ENCODE measurements at regions not wholly inside any gene's neighbourhood (a gene's known extent, or its start where the extent isn't known, plus 50 kb on each side); places are given as distances from the start of the nearest gene placed in this dataset.

DNA sequence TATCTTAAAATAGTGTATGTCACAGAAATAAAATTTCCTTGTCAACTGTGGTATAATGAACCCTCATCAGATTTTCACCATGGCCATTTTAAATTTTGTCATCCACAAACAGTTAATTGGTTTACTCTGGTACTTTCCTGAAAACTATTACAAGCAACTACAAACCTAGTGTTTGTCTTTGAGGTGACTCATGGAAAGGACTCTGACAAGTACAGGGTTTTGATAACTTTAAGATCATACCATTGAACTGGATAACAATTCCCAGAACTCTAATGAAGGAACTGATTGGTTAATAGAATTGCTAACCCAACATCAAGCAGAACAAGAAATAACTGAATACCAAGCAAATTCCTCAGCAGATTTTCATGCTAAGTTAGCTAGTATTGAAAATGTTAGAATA lies 237.7 kb upstream of the IPO5 start:
- intact Hi-C loops (cut with DNase I): no loop called here
- no peak for DNase-seq

DNA sequence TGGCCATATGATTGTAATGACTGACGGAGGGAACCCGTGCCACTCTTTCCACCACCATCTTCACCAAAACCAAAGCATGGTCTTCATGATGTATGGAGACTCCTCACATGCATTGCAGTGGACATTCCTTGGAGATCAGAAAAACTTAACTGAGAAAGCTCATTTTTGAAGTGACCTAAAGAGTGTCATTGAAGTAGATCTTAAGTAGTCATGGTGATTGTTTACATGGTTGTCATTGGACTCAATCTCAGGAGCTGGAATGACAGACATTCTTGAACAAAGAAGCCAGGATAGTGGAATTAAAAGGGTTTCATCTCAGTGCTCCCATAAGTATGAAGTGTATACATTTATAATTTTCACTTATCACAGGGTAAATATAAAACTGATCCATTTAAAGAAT lies 236.7 kb upstream of the IPO5 start:
- no peak for DNase-seq
- intact Hi-C loops (cut with DNase I): no loop called here

DNA sequence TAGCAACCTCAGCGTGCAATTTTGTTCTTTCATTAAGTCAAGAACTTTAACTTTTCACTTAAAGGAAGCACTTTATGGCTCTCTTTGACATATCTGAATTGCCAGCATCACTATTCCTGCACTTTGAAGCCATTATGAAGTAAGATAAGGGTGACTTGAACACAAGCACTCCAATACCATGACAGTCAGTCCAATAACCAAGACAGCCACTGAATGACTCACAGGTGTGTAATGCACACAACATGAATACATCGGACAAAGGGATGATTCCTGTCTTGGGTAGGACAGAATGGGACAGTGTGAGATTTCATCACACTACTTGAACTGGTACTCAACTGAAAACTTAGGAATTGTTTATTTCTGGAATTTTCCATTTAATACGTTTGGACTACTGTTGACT lies 233.7 kb upstream of the IPO5 start:
- intact Hi-C loops (cut with DNase I): no loop called here
- DNase-seq: no peak

DNA sequence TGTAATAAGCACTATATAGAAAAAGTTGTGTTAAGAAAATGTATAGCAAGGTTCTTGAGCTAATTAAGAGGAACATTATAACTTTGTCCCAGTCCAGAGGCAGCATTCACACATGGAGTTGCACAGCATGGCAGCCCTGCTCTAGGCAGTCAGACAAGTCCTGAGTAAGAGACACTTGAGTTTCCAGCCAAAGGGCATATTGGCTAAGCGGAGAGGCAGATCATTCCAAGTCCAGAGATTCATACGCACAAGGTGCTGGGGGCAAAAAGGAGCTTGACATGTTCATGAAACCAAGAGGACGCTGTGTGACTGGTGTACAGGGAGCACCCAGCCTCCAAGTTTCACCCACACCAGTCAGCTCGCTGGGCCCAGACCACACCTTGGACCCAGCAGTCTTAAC lies 232.6 kb upstream of the IPO5 start:
- DNase-seq: no peak
- intact Hi-C loops (cut with DNase I): no loop called here

DNA sequence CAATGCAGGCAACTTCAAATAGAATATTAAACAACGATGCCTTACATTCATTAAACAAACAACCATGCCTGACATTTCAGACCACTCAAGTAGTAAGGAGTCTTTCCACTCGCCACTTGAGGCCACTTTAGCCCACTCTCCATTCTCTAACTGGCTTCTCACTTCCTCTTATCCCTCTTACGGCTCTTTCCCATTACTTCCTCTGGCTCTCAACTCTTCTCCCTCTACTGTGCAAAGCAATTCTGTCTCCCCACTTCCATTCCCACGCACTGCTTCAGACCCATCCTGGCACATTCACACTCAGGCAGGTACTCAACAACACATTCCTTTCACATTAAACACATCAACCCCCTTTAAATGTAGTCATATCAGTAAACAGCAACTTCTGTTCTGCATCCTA lies 229.8 kb upstream of the IPO5 start:
- intact Hi-C loops (cut with DNase I): no loop called here
- DNase-seq: no peak

DNA sequence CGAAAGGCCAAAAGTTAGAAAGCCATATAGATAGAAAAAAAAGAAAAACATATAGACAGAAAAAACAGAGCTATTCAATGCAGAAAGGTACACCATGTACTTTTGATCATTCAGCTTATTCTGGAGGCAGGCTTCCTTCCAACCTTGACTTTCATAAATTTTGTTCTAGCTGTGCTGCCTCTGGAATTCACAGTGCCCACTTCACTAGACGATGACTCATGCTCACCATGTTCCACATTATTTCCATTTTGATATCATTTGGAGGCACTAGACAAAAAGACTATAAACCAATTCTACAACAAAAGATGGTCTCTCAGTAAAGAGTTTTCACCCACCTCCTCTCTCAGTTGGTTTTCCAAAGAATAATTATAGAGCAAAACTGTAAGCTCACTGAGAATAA lies 229.0 kb upstream of the IPO5 start:
- no peak for DNase-seq
- intact Hi-C loops (cut with DNase I): no loop called here

DNA sequence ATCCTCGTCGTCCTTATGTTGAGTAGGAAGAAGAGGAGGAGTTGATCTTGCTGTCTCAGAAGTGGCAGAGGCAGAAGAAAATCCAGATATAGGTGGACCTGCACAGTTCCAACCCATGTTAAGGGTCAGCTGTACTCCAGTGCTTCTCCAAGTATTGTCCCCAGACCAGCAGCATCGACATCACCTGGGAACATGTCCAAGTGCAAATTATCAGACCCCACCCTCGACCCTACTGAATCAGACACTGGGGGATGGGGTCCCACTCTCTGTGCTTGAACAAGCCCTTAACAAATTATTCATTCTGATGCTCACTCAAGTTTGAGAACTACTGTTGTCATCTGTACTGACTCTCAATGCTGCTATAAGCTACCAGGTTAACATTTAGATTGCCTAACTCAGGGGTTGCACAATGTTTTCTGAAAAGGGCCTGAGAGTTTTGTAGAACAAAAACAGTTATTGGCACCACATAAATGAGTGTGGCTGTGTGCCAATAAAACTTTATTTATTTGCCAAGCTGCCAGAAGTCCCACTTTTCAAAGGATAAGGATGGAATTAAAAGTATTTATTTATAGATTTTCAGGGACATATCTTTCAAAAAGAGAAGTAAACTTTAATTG lies 226.7 kb upstream of the IPO5 start:
- intact Hi-C loops (cut with DNase I): no loop called here
- no peak for DNase-seq

DNA sequence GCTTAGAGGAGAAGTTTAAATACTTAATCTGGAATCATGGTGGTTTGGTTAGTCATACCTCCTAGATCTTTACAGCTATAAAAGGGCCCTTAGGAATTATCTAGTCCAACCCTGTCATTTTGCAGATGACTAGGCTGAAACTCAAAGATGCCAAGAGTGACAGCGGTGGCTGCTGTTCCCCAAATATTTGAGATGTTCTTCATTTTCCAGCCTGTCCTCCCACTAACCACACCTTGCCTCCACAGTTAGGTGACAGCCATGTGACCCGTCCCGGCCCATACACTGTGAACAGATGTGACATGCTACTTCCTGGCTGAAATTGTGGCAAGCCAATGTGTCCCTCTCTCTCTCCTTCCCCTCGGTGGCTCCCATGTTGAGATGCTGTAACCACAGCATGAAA lies 225.5 kb upstream of the IPO5 start:
- DNase-seq: no peak
- intact Hi-C loops (cut with DNase I): no loop called here

DNA sequence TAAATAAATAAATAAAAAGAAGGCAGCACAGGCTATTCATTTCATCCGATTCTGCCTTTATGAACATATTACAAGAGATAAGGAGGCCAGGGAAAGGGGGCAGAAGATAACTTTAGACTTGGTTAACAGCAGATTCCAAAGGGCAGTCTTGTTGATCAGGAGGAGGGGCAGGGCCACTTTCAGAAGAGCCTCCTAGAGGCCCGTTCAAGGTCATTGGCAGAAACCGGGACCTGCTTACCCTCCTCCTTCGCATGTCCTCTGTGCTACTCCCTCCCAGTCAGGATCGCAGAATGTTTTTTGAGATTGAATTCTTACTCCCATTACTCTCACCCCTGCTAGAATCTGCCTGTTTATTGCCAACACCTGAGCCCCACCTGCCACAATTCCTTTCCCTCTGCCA lies 217.0 kb upstream of the IPO5 start:
- DNase-seq: no peak
- intact Hi-C loops (cut with DNase I): no loop called here

DNA sequence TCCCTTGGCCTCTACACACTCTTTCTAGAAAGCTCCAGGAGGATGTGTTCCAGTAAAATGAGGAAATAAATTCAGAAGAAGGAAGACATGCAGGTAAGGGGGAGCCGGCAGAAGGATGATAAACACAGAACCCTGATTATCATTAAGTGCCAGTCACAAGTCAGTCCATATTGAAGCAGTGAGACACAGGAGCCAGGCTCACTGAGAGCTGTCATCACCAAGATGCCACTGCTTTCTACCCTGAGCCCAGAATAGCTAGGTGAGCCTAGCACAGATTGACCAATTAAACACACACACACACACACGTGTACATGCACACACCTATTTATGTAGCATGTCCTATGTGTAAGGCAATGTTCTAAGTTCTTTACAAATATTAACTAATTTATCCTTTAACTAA lies 211.4 kb upstream of the IPO5 start:
- intact Hi-C loops (cut with DNase I): no loop called here
- DNase-seq: no peak

DNA sequence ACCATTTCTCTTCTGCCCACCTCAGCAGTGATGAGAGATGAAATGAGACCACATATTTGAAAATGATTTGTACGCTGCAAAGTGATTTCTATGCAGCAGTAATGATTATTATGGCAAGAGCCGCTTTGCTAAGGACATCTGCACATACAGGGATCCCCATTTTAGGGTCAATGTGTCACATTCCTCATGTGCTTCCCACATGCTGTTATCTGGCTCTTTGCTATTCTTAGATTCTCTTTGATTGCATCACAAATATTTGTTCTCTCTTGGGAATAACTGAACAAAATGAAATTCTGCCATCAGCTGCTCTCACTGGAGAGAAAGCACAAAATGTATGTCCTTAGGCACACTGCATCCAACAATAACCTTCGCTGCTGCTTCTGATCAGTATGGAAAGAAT lies 209.5 kb upstream of the IPO5 start:
- intact Hi-C loops (cut with DNase I): no loop called here
- no peak for DNase-seq

DNA sequence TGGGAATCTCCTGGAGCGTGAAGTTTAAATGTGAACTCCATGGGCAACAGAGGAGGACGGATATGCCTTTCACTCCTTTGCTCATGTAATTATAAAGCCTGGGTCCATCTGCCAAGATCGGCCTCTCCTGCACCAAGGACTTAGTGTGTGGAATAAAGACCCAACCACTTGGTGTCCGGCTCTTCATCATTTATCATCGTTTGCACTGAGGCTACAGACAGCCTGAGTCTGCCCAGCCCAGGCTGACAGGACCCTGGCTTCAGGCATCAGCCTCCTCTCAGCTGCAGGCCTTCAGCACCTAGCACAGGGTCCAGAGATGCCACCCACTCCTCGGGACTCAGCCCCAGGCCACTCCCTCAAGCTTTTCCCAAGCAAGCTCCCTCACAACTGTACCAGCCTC lies 206.8 kb upstream of the IPO5 start:
- DNase-seq: no peak
- intact Hi-C loops (cut with DNase I): no loop called here

DNA sequence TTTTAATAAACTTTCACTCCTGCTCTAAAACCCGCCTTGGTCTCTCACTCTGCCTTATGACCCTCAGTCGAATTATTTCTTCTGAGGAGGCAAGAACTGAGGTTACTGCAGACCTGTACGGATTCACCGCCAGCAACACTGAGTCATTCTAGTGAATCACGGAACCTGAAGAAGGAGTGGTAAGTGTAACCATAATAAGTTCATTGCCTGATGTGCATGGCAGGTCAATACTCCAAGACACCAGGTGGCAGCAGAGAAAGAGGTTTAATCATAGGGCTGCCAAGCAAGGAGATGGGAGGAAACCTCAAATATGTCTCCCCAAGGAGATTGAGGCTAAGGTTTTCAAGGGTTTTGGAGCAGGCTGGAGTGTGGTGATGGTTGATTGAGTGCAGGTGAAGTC lies 204.3 kb upstream of the IPO5 start:
- DNase-seq: no peak

DNA sequence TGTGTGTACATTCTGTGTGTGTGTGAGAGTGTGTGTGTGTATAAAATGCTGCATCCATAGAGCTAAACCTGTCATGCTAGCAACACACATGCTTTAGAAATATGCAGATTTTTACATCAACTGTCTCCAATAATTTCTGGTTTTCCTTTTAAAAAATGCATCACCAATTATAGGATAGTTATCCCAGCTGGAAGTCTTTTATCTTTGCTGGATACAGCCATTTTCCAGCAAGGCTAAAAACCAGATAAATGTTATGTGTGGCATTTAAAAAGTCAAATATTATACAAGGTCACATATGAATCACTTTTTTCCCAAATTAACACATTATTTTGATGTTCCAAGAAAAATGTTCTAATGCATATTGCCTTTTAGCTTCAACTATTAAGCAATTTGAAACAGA lies 202.0 kb upstream of the IPO5 start:
- no peak for DNase-seq
- intact Hi-C loops (cut with DNase I): no loop called here

More for the DNA sequence above, 204.3 kb upstream of the IPO5 start:
- intact Hi-C loops (cut with DNase I): no loop called here

DNA sequence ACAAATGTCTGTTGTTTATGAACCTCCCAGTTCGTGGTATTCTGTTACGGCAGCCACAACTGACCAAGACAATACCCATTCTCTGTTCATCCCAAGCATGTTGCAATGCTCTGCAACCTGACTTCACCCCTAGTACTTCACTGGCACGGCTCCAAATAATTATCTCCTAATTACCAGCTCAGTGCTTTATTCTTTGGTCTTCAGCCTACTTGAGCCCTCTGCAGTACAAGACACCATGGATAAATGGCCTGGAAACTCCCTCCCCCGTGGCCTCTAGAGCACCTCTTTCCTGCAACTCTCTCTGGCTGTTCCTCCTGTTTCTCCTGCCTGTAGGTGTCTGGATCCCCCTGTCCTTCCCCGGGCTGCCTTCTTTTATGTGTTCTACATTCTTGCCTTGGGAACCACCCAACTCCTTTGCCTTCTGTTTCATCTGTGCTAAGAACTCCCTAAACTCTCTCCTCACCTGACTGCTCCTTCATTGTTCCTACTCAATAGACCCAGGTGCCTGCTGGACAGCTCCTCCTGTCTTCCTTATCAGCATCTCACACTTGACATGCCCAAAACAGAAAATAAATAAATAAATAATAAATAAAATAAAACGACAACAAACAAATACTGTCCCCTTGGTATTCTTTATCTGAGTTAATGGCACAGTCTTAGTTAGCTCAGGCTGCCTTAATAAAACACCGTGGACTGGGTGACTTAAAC lies 200.4 kb upstream of the IPO5 start:
- no peak for DNase-seq
- intact Hi-C loops (cut with DNase I): no loop called here

DNA sequence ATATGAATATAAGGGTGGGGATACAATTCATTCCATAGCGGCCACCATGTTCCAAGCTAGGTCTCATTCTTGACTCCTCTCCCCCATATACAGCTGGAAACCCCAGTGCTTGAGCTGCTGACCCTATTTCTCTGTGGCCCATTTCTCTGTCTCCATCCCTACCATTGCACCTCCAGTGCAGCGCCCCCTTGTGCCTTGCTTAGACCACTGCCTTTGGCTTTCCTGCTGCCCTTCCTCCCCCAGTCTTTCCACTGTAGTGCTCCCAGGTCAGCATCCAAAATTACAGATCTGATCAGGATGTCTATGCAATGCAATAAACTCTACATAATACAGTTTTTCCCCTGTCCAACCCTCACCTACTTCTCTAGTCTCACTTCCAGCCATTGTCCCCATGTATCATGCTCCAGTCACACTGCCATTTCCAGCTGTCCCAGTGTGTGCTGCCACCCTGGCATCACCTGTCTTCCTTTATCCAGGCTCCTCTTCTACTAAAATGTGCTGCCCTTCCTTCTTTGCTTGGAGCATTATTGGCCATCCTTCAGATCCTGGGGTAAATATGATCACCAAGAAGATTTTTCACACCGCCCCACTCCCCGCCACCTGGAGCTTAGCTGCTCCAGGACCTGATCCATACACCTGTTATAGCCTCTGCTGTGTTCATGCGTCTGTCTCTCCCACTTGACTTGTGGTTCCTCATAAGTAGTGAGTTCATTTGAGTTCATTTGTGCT lies 199.4 kb upstream of the IPO5 start:
- no peak for DNase-seq
- intact Hi-C loops (cut with DNase I): no loop called here

DNA sequence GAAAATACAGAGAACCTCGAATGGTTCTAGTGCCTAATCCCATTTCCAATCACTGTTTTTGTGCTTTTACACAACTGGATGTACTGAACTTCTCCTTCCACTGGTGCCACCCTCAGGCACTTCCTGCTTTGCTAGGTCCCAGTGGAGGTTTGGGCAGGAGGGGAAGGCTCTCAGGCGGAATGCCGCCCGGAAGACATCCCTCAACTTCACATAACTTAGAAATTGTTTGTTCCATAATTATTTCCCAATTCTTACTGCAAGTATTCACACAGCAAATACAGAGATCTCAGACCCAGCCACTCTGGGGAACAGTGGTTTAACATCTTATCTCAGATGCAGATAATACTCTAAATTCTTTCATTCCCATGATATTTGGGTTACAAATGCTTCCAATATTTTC lies 195.7 kb upstream of the IPO5 start:
- DNase-seq: peak in 1 of 10 donors; percentile 59
- intact Hi-C loops (cut with DNase I): no loop called here

DNA sequence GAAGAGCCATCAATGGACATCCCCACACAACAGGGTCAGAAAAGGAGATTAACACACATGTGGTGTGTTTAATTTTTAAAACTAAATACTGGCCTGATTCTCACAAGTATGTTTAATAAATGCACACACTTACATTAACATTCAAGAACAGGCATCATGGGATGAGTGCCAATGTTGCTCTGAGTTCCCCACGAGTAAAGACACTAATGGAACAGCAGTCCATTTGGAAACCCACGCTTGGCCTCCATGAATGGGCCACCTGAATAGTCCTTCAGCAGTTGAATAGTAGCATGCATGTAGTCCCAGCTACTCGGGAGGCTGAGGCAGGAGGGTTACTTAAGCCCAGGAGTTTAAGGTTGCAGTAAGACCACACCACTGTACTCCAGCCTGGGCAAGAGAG lies 195.2 kb upstream of the IPO5 start:
- intact Hi-C loops (cut with DNase I): no loop called here
- DNase-seq: no peak

DNA sequence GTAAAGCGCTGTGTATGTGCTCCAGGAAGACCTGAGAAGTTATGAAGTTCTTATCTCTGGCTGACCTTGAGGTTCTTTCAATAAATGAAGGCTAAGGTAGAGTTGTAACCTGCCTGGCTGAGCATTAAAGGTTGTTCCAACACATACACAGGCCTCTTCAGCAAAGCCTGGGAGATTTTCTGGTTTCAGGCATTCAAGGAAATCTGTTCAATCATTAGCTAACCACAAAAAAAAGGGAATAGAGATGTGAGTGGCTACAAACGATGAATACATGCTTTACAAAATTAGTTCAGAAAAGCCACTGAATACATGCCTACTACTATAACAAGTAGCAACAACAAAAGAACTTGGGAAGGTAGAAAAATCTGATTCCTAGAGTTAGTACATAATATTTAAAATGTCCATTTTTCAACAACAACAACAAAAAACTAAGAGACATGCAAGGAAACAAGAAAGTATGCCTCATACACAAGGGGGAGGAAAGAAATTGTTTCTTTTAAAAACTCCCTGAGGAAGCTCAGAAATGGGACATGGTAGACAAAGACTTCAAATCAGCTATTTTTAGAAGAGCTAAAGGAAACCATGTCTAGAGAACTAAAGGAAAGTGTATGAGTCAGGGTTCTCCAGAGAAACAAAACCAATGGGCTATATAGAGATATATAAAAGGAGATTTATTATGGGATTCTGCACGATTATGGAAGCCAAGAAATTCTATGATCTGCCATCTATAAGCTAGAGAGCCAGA lies 191.5 kb upstream of the IPO5 start:
- DNase-seq: no peak
- intact Hi-C loops (cut with DNase I): no loop called here

DNA sequence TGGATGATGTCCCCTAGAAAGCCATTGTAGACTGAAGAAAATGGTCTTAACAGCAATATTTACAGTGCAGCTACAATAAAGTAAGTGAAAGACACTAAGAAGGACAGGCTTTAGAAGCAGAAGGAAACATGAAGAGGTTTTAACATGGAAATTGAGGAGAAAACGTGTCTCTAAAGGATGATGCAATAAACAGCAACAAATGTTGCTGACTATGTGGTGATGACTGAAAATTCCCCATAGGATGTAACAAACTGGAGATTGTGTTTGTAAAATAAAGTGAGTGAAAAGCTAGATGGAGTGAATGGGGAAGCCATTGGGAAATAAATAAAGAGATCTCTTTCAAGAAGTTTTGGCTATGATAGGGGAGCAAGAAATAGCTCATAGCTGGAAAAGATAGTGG lies 186.7 kb upstream of the IPO5 start:
- no peak for DNase-seq
- intact Hi-C loops (cut with DNase I): no loop called here

DNA sequence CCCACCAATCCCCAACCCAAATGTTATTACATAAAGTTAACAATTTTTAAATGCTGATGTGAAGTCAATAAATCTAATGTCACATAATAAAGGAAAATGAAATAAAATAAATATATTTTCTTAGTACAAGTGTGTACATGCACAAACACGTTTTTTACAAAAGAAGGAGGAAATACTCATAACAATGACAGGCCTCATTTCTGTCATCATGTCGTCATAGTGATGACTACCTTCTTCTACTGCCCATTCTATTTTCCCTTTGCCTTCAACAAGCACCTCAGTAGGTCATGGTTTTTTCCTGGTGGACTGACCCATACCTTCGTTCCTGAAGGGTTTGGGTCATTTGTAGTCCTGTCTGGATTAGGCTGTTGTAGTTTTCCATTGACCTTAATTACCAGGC lies 185.3 kb upstream of the IPO5 start:
- no peak for DNase-seq
- intact Hi-C loops (cut with DNase I): no loop called here

All from posterior cingulate gyrus (tissue), 11 donors.